OCI-LY1 (cell line): ENCODE measurements at regions not wholly inside any gene's neighbourhood (a gene's known extent, or its start where the extent isn't known, plus 50 kb on each side); places are given as distances from the start of the nearest gene placed in this dataset.

Experiments
- CTCF ChIP-seq: fragments of 200-600 bp; sonication (generic), shearing (Covaris generic); IDR thresholded peaks from 2 replicates; pipeline ENCODE4 v1.5.1; 2017; ENCODE audit warnings: mild to moderate bottlenecking, antibody characterized with exemption, low read length, moderate library complexity, mixed read lengths
- EZH2 ChIP-seq: fragments of 200-600 bp; sonication (generic), shearing (Covaris generic); IDR thresholded peaks from 2 replicates; pipeline ENCODE4 v1.8.0; 2017; ENCODE audit warnings: borderline replicate concordance, mixed run types, mild to moderate bottlenecking, antibody characterized with exemption, low read length, moderate library complexity, mixed read lengths

DNA sequence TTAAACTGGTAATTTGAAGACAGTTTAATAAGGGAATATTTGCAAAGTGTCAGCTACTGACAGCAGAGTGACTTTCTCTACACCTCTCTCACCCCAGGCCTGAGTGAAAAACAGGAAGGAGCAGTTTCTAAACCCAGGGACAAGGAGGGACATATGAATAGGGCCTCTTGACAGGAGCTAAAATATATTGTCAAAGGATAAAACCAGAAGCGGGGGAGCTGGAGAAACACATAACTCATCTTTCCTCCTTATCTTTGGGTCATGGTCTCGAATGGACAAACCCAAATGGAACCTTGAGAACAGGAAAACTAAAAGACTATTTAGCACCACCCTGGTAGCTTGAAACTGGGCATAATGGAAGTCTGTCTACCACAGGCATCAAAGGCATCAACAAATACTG, 197.5 kb upstream of the FOXA2 start:
- TF ChIP-seq CTCF (no peak), EZH2 (no peak)
